ENCODE measurements at regions not wholly inside any gene's neighbourhood (a gene's known extent, or its start where the extent isn't known, plus 50 kb on each side); places are given as distances from the start of the nearest gene placed in this dataset.

DNA sequence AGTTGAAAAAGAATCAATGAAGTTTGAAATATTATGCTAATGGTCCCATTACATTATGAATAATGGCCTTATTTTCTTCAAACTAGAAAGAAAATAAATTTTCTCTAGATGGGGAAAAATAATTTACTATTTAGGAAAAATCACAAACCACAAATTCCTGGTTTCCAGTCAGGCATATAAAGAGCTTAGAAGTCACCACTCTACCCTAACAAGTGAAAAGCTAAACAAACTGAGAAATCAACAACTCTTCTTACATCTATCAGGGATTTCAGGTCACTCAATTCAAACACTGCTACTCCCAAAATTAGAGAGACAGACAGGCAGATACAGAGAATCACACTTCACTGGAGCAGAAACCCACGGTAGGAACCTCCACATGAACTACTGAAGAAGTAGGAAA is 82.1 kb upstream of the LRRC7 start:
- FAIRE-seq = no peak
- Histone ChIP-seq H3K27ac (no peak overlapping the region), H3K9me3 (no peaks in the 10 kb centered on the region), H3K27me3 (no peaks in the 10 kb centered on the region), H3K4me1 (no peaks in the 10 kb centered on the region), H3K4me3 (no peak overlapping the region), H3K36me3 (no peaks in the 10 kb centered on the region)
- ATAC-seq = no peak
- no peak for DNase-seq
- intact Hi-C loops (cut with DNase I) = no loop called here
- WGBS, 2 donors = 74 to 87% methylated on average over 1 of the region's 1 CpG
- TF ChIP-seq, protein P1, sequence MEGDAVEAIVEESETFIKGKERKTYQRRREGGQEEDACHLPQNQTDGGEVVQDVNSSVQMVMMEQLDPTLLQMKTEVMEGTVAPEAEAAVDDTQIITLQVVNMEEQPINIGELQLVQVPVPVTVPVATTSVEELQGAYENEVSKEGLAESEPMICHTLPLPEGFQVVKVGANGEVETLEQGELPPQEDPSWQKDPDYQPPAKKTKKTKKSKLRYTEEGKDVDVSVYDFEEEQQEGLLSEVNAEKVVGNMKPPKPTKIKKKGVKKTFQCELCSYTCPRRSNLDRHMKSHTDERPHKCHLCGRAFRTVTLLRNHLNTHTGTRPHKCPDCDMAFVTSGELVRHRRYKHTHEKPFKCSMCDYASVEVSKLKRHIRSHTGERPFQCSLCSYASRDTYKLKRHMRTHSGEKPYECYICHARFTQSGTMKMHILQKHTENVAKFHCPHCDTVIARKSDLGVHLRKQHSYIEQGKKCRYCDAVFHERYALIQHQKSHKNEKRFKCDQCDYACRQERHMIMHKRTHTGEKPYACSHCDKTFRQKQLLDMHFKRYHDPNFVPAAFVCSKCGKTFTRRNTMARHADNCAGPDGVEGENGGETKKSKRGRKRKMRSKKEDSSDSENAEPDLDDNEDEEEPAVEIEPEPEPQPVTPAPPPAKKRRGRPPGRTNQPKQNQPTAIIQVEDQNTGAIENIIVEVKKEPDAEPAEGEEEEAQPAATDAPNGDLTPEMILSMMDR (IDR thresholded peaks at IDR 0.05) = no peak

DNA sequence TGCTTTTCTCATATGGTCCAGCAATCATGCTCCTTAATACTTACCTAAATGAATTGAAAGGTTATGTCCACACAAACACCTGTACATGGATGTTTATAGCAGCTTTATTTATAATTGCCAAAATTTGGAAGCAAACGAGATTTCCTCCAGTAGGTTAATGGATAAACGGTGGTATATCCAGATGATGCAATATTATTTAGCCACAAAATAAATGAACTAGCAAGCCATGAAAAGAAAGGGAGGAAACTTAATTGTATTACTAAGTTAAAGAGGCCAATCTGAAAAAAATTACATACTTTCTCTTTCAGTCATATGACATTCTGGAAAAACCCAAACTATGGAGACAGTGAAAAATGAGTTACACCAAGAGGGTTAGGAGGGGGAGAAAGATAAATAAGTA is 76.3 kb upstream of the LRRC7 start:
- ATAC-seq (no peak), FAIRE-seq (no peak), DNase-seq (no peak)
- H3K27me3 ChIP-seq = no peaks in the 10 kb centered on the region
- 31 to 41% methylated on average over 2 of the region's 2 CpGs for WGBS, 2 donors
- intact Hi-C loops (cut with DNase I) = no loop called here
- TF ChIP-seq, protein P1 (IDR thresholded peaks at IDR 0.05) = no peak
- no peak overlapping the region for H3K27ac ChIP-seq
- no peaks in the 10 kb centered on the region for H3K4me1 ChIP-seq
- H3K4me3 ChIP-seq = no peak overlapping the region
- no peaks in the 10 kb centered on the region for H3K9me3 ChIP-seq
- no peaks in the 10 kb centered on the region for H3K36me3 ChIP-seq

DNA sequence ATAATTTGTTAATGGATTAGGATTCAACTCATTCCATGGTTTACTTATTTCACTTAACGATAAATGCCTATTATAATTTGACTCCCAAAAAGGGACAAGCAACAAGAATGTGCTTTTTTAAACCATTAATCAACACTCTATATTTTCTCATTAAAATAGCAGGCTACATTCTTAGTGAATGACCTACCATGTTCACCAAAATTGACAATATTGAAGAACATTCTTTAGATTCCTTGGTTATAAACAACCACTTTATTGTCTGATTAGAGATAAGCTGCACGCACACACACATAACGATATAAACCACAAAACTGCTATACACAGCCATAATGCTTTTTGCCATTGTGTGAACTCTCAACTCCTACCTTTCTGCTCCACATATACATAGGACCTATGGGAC is 75.4 kb upstream of the LRRC7 start:
- no peaks in the 10 kb centered on the region for H3K4me1 ChIP-seq
- H3K36me3 ChIP-seq = no peaks in the 10 kb centered on the region
- ATAC-seq (peak in 1 of 4 donors; percentile 25), DNase-seq (no peak), FAIRE-seq (no peak)
- H3K9me3 ChIP-seq = no peaks in the 10 kb centered on the region
- H3K27ac ChIP-seq = no peak overlapping the region
- TF ChIP-seq, protein P1 (IDR thresholded peaks at IDR 0.05) = no peak
- H3K27me3 ChIP-seq = no peaks in the 10 kb centered on the region
- WGBS, 2 donors = 27 to 31% methylated on average over 3 of the region's 3 CpGs
- intact Hi-C loops (cut with DNase I) = no loop called here
- H3K4me3 ChIP-seq = no peak overlapping the region

DNA sequence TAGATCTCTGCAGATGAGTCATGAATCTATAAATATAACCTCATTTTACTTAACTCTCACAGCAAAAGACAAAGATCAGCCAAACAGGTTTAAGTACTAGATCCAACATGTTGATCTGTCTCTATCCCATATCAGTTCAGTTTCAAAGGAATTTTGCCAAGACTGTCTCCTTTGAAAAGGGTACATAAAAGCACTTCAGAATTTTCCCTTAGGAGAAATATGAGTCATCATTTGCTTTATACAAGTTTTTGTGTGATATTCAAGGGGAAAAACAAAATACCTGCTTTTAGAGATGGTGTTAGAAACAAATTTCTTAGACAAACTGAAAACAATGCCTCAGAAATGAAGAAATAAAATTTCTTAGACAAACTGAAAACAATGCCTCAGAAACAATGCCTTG is 73.5 kb upstream of the LRRC7 start:
- H3K9me3 ChIP-seq = no peaks in the 10 kb centered on the region
- H3K4me1 ChIP-seq = no peaks in the 10 kb centered on the region
- no peak overlapping the region for H3K27ac ChIP-seq
- H3K27me3 ChIP-seq = no peaks in the 10 kb centered on the region
- intact Hi-C loops (cut with DNase I) = no loop called here
- no peak overlapping the region for H3K4me3 ChIP-seq
- FAIRE-seq (no peak), DNase-seq (no peak), ATAC-seq (no peak)
- TF ChIP-seq, protein P1 (IDR thresholded peaks at IDR 0.05) = no peak
- H3K36me3 ChIP-seq = no peaks in the 10 kb centered on the region

DNA sequence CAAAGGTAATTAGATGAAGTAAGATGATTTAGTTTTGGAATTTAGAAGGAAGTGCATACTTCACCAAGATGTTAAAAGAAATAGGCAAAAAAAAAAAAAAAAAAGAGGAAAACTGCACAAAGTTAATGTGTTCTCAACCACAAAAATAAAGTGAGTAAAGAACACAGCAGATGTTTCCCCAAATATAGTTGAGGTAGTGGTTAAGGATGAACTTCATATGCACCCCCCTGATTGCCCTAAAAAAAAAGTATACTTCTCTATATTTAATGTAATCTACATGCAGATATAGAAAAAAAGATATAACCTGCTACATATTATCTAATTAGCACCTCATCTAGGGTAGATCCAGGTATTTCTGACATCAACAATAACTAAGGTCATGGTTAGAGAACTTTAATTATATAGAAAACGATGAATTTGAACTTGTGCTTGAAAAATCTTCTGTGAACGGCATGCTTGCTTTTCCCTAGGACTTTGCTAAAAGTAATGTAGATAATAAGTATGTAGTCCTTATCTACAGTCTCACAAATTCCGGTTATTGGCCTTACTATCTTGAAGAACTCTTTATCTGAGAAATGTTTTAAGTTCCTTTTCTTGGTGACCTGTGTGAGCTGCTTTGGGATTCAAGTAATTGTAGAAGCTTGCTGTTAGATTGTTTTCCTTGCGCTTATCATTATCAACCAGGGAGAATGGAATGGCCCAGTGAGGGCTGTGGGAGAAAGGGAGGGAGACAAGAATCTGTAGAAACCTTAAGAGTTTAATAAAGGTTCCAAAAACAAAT is 70.1 kb upstream of the LRRC7 start:
- ATAC-seq (no peak), DNase-seq (no peak), FAIRE-seq (no peak)
- H3K4me1 ChIP-seq = no peaks in the 10 kb centered on the region
- no peaks in the 10 kb centered on the region for H3K36me3 ChIP-seq
- TF ChIP-seq, protein P1 (IDR thresholded peaks at IDR 0.05) = no peak
- 57 to 65% methylated on average over 4 of the region's 4 CpGs for WGBS, 2 donors
- intact Hi-C loops (cut with DNase I) = no loop called here
- no peaks in the 10 kb centered on the region for H3K9me3 ChIP-seq
- H3K27me3 ChIP-seq = no peaks in the 10 kb centered on the region
- no peak overlapping the region for H3K27ac ChIP-seq
- no peak overlapping the region for H3K4me3 ChIP-seq

All from pancreas (tissue), 10 donors.